Vagina (tissue), 2 donors: ENCODE measurements at regions not wholly inside any gene's neighbourhood (a gene's known extent, or its start where the extent isn't known, plus 50 kb on each side); places are given as distances from the start of the nearest gene placed in this dataset.

Experiments used
- CTCF ChIP-seq, 3 experiments: fragments of 450-650 bp in 2 of 3; fragments of 200-600 bp in 1 of 3; sonication (generic) in 1 of 3; IDR thresholded peaks; one replicate each; pipeline ENCODE4 v1.5.1; 2017 to 2019; ENCODE audit warnings: antibody characterized with exemption in 3 of 3, mild to moderate bottlenecking in 2 of 3, moderate library complexity in 2 of 3
- POLR2A ChIP-seq, 2 donors: fragments of 450-650 bp; IDR thresholded peaks; one replicate each; pipeline ENCODE4 v1.6.1; 2017; ENCODE audit warnings: antibody characterized with exemption in 2 of 2, mild to moderate bottlenecking in 2 of 2, moderate library complexity in 2 of 2
- POLR2AphosphoS5 ChIP-seq, 2 donors: sonication (generic); formaldehyde crosslinking; IDR thresholded peaks; one replicate each; pipeline ENCODE4 v1.9.0; 2017; ENCODE audit warnings: antibody characterized with exemption in 2 of 2, mild to moderate bottlenecking in 2 of 2, low read depth in 1 of 2; ENCODE audit not compliant: insufficient read depth in 1 of 2

- no peak for TF ChIP-seq CTCF (IDR thresholded peaks at IDR 0.05)
- TF ChIP-seq POLR2AphosphoS5 (IDR thresholded peaks at IDR 0.05; ENCODE audit: insufficient read depth in 1 of 2, low read depth in 1 of 2): no peak
- TF ChIP-seq POLR2A (IDR thresholded peaks at IDR 0.05): no peak
These were observed 52.7 kb upstream of the POLG start for GRCh38 chr15:89387140-89387903.
